Pancreas (tissue), 10 donors: ENCODE measurements at regions not wholly inside any gene's neighbourhood (a gene's known extent, or its start where the extent isn't known, plus 50 kb on each side); places are given as distances from the start of the nearest gene placed in this dataset.
"Not testable (repeated sequence)": the region's sequence is repeated elsewhere in the genome, so short reads cannot be mapped to it uniquely, and the experiment has no call there.

ENCODE experiments used
- ATAC-seq, 4 donors: fragments of 200-7000 bp; cut with Tn5 transposase; one replicate each; pipeline versions ENCODE4 v1.8.0 to v1.9.1; 2020; ENCODE audit warnings: mild to moderate bottlenecking in 4 of 4, moderate library complexity in 4 of 4
- DNase-seq, 6 donors: peaks; one replicate each; pipeline ENCODE4 v3.0.0-alpha.2; 2020
- FAIRE-seq: peaks from 2 replicates; lab custom pipeline; 2012; peaks lifted over from hg19 to GRCh38; lab: Jason Lieb, UNC
- H3K27ac ChIP-seq, 4 donors: fragments of 200-600 bp; sonication (generic); 1 replicate in 3 of 4; 2 replicates in 1 of 4; pipeline versions ENCODE4 v1.5.0 to v1.8.0; 2020
- H3K27me3 ChIP-seq, 4 donors: fragments of 200-600 bp; one replicate each; pipeline ENCODE4 v1.8.0; 2021
- H3K36me3 ChIP-seq, 3 donors: fragments of 200-600 bp; sonication (generic) in 1 of 3; one replicate each; pipeline versions ENCODE4 v1.5.0 to v1.8.0; 2020 to 2021
- H3K4me1 ChIP-seq, 3 donors: fragments of 200-600 bp; one replicate each; pipeline ENCODE4 v1.8.0; 2021
- H3K4me3 ChIP-seq, 4 donors: fragments of 200-600 bp; sonication (generic) in 2 of 4; one replicate each; pipeline versions ENCODE4 v1.5.0 to v1.8.0; 2020 to 2021
- H3K9me3 ChIP-seq, 4 donors: fragments of 200-600 bp; one replicate each; pipeline ENCODE4 v1.8.0; 2021
- WGBS, 2 donors: extraction: QIAGEN DNeasy Blood & Tissue Kit; methylation state at CpG; one replicate each; pipeline ENCODE4 v1.1.7; 2013; 5-methylcytosine and 5-hydroxymethylcytosine counted together
- intact Hi-C, 3 donors: fragments of 100-400 bp; cut with DNase I; formaldehyde crosslinking; loops; one replicate each; pipeline versions ENCODE4 v1.11.1 to v1.14.2; 2022
- TF ChIP-seq, protein P1 (sequence below), 4 donors: fragments of 200-600 bp; sonication (generic) in 3 of 4; IDR thresholded peaks; one replicate each; pipeline versions ENCODE4 v1.5.0 to v1.8.0; 2021; ENCODE audit warnings: antibody characterized with exemption in 4 of 4
- donor health status: healthy with polysubstance abuse.
- donor health status: DM: no; HTN: no; CAD: no; lungs with moderate emphysema.
- donor health status: DM: no; HTN: no; CAD: no.
- donor health status: control.
- donor health status: control.
- donor health status: Bipolar disorder and iron deficiency.
- donor health status: DM: yes; HTN: yes; CAD: no.
- donor health status: DM: no; HTN: no; CAD: no.
- donor health status: DM: no; HTN: no; CAD: no.
- donor health status: DM: yes; HTN: yes; CAD: no.

DNA sequence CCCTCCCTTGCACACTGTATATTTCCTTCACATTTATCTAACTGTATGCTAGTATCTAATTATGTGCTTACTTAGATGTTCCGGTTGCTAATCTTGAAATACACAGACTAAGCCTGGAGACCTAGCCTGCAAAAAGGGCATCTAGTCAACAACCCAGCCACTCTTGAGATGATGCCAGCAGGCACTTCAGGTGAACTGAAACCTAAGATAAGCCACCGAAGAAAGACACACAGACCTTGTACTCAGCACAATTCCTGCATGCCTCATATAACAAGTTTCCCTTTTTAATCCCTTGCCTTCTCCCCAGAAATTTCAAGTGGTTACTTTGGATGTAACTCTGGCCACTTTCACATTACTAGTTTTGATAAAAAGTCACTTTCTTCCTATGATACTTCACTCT lies 2506.6 kb downstream of the ARAP2 start:
- no peak overlapping the region for H3K27ac ChIP-seq
- H3K4me3 ChIP-seq, result no peak overlapping the region
- H3K4me1 ChIP-seq, result no peaks in the 10 kb centered on the region
- DNase-seq (no peak), FAIRE-seq (no peak), ATAC-seq (no peak)
- no peaks in the 10 kb centered on the region for H3K9me3 ChIP-seq
- H3K36me3 ChIP-seq, result no peaks in the 10 kb centered on the region
- WGBS, 2 donors, result 47 to 59% methylated on average over 2 of the region's 2 CpGs
- H3K27me3 ChIP-seq, result no peaks in the 10 kb centered on the region
- intact Hi-C loops, result no loop called here
- TF ChIP-seq, protein P1, sequence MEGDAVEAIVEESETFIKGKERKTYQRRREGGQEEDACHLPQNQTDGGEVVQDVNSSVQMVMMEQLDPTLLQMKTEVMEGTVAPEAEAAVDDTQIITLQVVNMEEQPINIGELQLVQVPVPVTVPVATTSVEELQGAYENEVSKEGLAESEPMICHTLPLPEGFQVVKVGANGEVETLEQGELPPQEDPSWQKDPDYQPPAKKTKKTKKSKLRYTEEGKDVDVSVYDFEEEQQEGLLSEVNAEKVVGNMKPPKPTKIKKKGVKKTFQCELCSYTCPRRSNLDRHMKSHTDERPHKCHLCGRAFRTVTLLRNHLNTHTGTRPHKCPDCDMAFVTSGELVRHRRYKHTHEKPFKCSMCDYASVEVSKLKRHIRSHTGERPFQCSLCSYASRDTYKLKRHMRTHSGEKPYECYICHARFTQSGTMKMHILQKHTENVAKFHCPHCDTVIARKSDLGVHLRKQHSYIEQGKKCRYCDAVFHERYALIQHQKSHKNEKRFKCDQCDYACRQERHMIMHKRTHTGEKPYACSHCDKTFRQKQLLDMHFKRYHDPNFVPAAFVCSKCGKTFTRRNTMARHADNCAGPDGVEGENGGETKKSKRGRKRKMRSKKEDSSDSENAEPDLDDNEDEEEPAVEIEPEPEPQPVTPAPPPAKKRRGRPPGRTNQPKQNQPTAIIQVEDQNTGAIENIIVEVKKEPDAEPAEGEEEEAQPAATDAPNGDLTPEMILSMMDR (IDR thresholded peaks at IDR 0.05), result no peak

DNA sequence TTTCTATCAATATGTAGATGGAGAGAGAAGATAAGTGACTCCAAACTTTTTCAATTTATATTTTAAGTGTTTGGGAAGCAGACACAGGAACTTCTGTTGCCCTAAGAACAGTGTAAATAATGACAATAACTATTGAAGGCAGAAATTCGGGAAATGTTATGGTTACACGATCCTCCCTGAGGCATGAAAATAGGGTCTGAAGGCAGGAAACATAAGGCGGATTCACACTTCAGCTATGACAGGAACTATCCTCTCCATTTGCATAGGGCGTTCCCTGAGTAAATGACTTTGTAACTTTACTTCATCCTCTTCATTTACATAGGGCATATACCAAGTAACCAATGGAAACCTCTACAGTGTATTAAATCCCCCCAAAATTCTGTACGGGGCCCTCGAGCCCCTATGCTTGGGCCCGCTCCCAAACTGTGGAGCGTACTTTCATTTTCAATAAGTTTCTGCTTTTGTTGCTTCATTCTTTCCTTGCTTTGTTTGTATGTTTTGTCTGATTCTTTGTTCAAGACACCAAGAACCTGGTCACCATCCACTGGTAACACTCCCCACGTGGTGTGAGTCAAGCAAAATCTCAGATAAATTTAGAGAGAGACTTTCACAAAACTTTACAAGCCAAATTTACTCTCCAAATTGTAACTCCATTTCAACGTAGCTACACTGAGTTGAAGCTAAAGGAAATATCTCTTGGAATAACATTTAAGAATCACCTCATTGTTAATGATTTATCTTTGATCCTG lies 2504.3 kb downstream of the ARAP2 start:
- no peak for DNase-seq
- intact Hi-C loops, result no loop called here
- no peak for FAIRE-seq
- no peak overlapping the region for H3K27ac ChIP-seq
- no peaks in the 10 kb centered on the region for H3K27me3 ChIP-seq
- no peaks in the 10 kb centered on the region for H3K9me3 ChIP-seq
- no peak overlapping the region for H3K4me3 ChIP-seq
- 56 to 69% methylated on average over 10 of the region's 10 CpGs for WGBS, 2 donors
- H3K4me1 ChIP-seq, result no peaks in the 10 kb centered on the region
- ATAC-seq, result no peak
- TF ChIP-seq, protein P1 (IDR thresholded peaks at IDR 0.05), result no peak
- H3K36me3 ChIP-seq, result no peaks in the 10 kb centered on the region

DNA sequence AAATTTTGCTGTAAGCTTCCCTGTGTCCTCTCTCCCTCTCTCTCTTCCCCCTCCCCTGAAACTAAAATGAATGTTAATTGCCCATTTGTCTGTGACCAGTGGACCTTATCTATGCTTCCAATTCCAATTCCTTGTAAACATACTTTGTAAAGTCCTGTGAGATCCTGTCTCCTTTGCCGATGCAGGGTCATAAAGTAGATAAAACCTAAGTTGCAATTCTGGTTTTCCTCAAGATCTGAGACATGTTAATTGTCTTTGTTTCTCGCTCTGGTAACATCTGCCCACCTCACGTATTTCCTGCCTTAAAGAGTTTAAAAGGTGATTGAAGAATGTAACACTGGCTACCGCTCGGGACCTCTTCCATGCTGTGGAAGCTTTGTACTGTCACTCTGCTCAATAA lies 2503.4 kb downstream of the ARAP2 start:
- H3K4me1 ChIP-seq, H3K9me3 ChIP-seq, DNase-seq, ATAC-seq, H3K4me3 ChIP-seq, intact Hi-C loops, H3K27ac ChIP-seq, FAIRE-seq, H3K27me3 ChIP-seq, H3K36me3 ChIP-seq: not testable (repeated sequence)
- WGBS, 2 donors, result 24 to 35% methylated on average over 5 of the region's 5 CpGs

DNA sequence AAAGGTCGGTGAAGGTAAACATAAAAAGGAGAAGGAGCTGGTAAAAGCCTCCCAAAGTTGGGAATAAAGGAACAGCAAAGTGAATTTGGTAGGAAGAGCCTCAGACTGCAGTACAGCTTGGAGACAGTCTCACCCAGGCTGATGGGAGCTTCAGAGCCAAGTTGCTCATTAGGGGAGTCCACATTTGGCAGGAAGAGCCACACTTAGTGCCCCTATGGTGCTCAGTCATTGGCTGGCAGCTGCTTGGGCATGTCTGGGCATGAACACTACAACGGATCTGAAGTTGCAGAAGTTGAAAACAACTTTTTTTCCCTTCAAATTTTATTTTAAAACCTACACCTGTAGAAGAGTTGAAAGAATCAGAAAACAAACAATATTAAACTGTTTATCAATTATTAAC lies 2497.3 kb downstream of the ARAP2 start:
- no peak for DNase-seq
- Histone ChIP-seq H3K27ac (no peak overlapping the region), H3K36me3 (no peaks in the 10 kb centered on the region), H3K4me1 (no peaks in the 10 kb centered on the region), H3K27me3 (no peaks in the 10 kb centered on the region), H3K4me3 (no peak overlapping the region), H3K9me3 (no peaks in the 10 kb centered on the region)
- TF ChIP-seq, protein P1 (IDR thresholded peaks at IDR 0.05), result no peak
- ATAC-seq, result no peak
- intact Hi-C loops, result no loop called here
- FAIRE-seq, result no peak
- WGBS, 2 donors, result 40 to 45% methylated on average over 2 of the region's 2 CpGs

DNA sequence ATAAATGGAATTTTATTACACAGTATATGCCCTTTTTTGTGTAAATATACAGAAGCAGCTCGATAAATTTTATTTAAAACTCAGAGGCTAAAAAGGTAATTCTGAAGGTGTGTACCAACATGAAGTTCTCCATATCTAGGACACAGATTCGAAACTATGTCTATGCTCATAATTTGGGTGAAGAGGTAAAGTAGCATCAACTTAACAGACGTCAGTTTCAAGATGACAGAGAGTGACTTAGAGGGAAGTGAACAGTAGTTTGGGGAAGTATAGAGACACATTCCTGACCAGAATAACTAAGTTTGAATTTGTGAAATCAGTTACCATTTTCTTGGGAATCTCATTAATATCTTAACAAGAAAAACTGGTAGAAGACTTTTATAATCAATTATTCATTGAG lies 2493.3 kb downstream of the ARAP2 start:
- H3K27me3 ChIP-seq, result no peaks in the 10 kb centered on the region
- FAIRE-seq (no peak), ATAC-seq (no peak), DNase-seq (no peak)
- no peaks in the 10 kb centered on the region for H3K4me1 ChIP-seq
- no peak overlapping the region for H3K27ac ChIP-seq
- H3K9me3 ChIP-seq, result no peaks in the 10 kb centered on the region
- no peaks in the 10 kb centered on the region for H3K36me3 ChIP-seq
- intact Hi-C loops, result no loop called here
- TF ChIP-seq, protein P1 (IDR thresholded peaks at IDR 0.05), result no peak
- 47 to 57% methylated on average over 3 of the region's 3 CpGs for WGBS, 2 donors
- H3K4me3 ChIP-seq, result no peak overlapping the region
